ENCODE measurements at regions not wholly inside any gene's neighbourhood (a gene's known extent, or its start where the extent isn't known, plus 50 kb on each side); places are given as distances from the start of the nearest gene placed in this dataset.
"Not testable (repeated sequence)": the region's sequence is repeated elsewhere in the genome, so short reads cannot be mapped to it uniquely, and the experiment has no call there.

- DNase-seq (ENCODE audit: low read depth), result no peak
These were observed 108.9 kb upstream of the KLF13 start for GRCh38 chr15:31217566-31218270.

DNA sequence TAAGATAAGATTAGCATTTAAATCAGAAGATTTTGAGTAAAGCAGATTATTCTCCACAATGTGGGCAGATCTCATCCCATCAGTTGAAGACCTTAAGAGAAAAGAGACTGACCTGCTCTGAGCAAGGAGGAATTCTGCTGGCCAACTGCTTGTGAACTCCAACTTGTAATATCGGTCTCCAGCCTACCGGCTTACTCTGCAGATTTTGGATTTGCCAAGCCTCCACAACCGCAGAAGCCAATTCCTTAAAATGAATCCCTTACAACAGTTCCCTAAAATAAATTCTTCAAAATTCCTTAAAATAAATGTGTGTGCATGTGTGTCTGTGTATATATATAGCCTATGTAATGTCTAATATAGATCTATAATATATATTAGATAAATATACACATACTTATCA lies 107.4 kb upstream of the KLF13 start:
- no peak for DNase-seq (ENCODE audit: low read depth)

- no peak for DNase-seq (ENCODE audit: low read depth)
These were observed 104.6 kb upstream of the KLF13 start for GRCh38 chr15:31221936-31222515.

DNA sequence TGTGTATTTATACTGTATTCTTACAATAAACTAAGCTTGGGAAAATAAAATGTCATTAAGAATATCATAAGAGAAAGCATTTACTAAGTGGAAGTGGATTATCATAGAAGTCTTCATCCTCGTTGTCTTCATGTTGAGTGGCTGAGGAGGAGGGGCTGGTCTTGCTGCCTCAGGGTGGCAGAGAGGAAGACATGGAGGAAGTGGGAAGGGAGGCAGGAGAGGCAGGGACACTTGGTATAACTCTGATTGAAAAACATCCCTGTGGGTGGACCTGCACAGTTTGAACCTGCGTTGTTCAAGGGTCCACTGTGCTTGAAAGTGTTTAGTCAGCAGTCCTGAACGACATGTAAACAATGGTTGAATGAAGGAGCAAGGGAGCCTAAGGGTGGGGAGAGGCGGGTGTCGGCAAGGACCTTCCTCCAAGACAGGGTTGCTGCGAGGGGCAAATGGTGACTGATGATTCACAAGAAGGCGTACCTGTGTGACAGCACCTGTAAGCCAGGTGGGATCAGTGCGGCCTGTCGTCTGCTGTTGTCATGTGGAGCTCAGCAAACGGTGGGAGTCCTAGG lies 103.8 kb upstream of the KLF13 start:
- DNase-seq (ENCODE audit: low read depth), result no peak

DNA sequence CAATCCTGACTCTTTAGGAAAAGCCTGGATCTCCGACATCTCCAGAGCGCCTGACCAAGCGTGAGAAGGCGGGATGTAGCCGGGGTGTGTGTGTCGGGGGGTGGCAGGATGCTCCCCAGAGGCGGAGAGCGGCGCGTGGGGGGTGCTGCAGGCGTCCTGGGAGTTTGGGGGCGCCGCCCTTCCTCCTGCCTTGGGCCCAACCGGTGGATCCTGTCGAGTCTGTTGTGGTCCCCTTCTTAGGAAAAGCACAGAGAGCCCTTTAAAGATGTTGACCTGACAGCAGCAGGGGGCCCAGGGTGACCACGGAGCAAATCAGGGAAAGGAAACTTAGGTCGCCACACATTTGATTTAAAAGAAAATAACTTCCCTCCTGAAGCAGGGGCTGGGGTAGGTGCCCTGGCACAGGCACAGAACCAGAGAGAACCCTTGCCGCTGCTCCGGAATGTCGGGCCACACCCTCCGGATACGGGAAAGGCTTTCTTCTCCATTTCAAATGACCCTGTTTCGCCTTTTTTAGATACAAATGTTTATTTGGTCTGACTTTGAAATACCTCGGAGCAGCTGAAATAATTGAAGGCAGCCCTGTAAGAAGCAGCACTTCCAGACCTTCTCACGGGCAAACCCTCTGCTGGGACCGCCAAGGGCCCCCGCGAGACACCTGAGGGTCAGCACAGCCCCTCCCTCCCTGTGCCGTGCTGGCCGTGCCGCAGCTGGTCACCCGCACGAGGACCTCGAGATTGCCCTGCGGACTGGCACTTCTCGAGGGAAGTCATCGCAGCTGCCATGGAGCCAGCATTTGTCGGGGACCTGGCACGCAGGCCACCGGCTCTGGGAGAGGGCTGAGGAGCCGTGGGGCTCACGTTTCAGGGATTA lies 102.9 kb upstream of the KLF13 start:
- DNase-seq (ENCODE audit: low read depth), result no peak

GRCh38 chr15:31224661-31225060 lies 102.0 kb upstream of the KLF13 start:
- DNase-seq (ENCODE audit: low read depth), result not testable (repeated sequence)

- no peak for DNase-seq (ENCODE audit: low read depth)
These were observed 101.2 kb upstream of the KLF13 start for GRCh38 chr15:31225356-31225955.

GRCh38 chr15:31226021-31226420 lies 100.6 kb upstream of the KLF13 start:
- DNase-seq (ENCODE audit: low read depth), result no peak

DNA sequence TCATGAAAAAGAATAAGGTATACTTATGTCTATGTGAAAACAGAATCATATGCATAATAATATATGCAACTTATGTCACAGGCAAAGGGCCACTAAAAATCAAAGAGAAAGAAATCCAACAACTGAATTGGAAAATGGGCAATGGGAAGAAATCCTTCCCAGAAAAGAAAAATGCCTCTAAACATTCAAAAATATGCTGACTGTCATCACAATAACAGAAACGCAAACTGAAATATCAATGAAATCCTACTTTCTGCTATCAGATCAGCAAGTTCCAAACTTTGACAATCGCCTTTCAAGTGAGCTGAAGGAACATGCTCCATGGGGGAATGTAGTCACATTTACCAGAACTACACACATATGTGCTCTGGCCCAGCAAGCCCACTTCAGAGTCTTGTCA lies 99.4 kb upstream of the KLF13 start:
- no peak for DNase-seq (ENCODE audit: low read depth)

- DNase-seq (ENCODE audit: low read depth), result no peak
These were observed 98.6 kb upstream of the KLF13 start for GRCh38 chr15:31228011-31228484.

DNA sequence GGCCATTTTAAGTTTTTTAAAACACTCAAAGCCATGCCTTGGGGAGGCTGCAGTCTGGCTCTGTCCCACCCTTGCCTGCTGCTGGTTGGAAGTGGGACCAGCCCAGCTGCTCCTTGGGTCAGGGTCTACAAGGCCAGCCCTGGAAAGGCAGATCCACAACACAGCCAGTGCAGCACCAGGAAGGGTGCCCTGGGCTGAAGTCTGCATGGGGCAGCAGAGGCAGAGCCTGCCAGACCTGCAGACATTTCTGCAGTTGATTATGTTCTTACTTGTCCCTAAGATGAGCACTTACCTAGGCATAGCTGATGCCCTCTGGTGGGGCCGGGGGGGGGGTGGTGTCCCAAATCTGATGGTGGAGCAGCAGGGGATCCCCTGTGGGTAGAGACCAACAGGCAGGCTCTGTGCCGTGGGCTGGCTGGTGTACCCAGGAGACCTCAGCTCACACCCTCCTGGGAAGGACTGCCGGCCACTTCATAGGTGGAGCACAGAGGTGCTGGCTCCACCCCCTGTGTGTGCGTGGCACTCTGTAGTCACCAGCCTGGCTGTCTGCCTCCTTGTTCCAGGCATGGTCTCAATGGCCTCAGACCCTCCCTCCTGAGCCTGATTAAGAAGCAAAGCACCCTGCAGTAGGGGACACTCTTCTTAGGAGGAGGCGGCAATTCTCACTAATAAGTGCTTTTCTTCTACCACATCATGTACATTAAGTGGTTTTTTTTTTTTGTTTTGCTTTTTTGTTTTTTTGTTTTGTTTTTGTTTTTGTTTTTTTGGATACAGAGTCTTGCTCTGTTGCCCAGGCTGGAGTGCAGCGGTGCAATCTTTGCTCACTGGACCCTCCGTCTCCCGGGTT lies 97.4 kb upstream of the KLF13 start:
- no peak for DNase-seq (ENCODE audit: low read depth)

DNA sequence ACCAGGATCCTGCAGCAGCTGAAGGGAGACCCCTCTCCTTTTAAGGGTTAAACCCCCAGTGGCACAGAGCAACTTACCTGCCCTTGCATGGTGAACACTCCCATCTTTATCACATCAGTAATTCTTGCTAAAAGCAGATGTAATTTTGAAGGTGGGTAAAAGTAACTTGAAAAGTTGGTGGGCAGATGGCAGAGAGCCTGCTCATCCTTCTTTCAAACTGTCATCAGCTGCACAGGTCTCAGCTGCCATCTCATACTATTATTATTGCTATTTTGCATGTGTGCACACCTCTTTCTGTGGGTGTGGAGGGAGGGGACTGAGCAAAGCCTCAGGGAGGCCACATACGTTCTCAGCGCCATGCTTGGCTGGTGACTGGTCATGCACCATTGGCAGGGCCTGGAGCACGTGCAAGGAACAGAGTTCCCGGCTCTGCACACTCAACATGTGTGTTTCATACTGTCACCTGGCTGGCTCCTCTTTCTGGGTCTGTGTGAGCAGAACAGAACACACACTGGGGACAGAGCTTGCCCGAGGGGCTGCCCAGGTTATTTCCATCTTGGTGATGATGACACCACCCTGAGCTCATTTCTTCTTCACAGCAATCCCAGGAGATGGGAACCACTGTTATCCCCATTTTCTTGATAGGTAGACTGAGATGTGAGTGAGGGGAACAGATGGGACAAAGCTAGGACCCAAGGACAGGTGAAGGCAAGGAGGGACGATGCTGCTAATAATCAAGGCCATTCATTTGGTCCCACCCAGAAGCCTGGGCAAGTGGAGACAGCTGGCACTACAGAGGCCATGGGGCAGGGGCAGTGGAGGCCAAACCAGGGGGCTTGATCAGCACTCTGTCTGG lies 95.8 kb upstream of the KLF13 start:
- no peak for DNase-seq (ENCODE audit: low read depth)

- DNase-seq (ENCODE audit: low read depth), result no peak
These were observed 91.8 kb upstream of the KLF13 start for GRCh38 chr15:31234815-31235214.

- no peak for DNase-seq (ENCODE audit: low read depth)
These were observed 91.1 kb upstream of the KLF13 start for GRCh38 chr15:31235311-31236183.

- DNase-seq (ENCODE audit: low read depth), result no peak
These were observed 90.2 kb upstream of the KLF13 start for GRCh38 chr15:31236184-31237042.

GRCh38 chr15:31237043-31237324 lies 89.7 kb upstream of the KLF13 start:
- DNase-seq (ENCODE audit: low read depth), result no peak

DNA sequence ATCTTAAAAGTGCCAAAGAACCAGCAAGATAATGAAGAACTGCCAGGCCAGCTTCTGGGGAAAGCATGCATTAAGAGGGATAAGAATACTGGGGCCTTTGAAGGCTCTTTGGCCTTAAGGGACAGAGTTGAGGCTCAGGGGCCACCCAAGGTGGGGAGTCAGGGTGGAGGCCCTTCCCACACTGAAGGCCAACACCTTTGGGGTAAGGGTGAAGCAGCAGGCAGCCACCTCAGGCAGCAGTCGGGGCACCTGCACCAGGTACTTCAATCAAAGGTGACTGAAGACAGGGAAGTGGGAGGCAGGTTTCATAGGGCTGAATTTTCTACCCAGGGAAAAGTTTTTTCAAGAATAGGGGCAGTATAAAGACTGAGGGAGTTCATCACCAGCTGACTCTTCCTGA lies 87.7 kb upstream of the KLF13 start:
- no peak for DNase-seq (ENCODE audit: low read depth)

- DNase-seq (ENCODE audit: low read depth), result no peak
These were observed 87.2 kb upstream of the KLF13 start for GRCh38 chr15:31239409-31239808.

Data from stimulated activated CD8-positive, alpha-beta memory T cell treated with anti-CD3 and anti-CD28 coated beads, Interleukin-12 subunit alpha, Interleukin-12 subunit beta, amount 100 ng/mL, for 4 hours (primary cell).